IPS DF 4.7 (cell line): ENCODE measurements at regions not wholly inside any gene's neighbourhood (a gene's known extent, or its start where the extent isn't known, plus 50 kb on each side); places are given as distances from the start of the nearest gene placed in this dataset.
"Not testable (repeated sequence)": the region's sequence is repeated elsewhere in the genome, so short reads cannot be mapped to it uniquely, and the experiment has no call there.

ENCODE experiments used
- DNase-seq: peaks from one replicate; pipeline ENCODE4 v3.0.0-alpha.2; 2013; ENCODE audit warnings: low spot score; ENCODE audit errors: extremely low read depth

DNA sequence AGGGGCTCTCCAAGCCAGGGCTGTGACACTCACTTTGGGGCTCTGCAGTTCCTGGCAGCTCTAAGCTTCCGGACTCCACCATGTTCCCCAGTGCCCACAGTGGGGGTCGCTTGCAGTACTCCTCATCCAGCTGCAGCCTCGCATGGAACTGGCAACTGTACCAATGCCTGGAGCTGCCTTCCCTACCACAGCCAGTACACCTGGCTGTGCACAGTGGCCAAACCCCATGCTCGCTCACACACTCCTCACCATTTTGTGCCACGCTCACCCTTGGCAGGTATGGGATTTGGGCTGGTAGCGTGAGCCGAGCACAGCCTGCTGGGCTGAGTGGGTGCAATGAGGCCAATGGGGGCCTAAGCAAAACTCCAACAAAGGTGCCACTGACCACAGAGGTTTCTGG is 1369.9 kb downstream of the KCNT2 start:
- DNase-seq = no peak

DNA sequence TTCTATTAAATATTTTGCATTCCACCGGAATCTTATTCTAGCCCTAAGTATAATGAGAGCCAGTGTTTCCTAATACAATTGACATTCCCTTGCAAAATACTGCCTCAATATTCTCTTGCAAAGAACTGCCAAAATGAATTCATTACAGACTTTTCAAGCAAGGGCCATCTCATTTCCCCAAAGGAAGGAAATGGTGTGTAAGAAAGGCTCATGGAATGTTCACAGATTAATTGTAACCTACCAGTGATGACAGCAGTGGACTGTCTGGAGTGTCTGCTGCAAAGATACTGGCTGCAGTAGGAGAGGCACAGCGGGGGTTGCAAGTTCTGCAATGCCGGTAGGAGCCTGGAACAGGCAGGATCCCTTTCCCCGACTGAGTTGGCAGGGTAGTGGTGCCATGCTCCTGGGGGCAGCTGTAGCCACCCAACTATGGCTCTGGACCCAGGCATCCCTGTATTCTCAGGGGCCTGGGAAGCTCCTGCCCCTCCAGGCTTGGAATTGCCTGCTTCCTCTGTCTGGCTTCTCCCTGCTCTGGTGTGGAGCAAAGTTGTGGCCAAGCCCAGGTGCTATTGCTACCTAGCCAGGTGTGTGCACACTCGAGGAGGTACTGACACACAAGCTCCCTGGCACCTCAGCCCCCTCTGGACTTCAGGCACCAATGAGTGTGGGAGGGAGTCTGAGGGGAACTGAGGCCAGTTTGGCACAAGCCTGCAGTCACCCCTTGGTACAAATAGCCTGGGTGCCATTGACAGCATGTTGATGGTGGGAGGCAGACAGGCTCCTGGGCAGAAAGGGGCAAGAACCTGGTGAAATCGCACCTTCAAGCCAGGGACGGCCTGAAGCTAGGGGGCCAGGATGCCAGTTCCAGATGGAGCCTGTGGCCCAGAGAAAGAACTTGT is 1371.0 kb downstream of the KCNT2 start:
- DNase-seq = no peak

DNA sequence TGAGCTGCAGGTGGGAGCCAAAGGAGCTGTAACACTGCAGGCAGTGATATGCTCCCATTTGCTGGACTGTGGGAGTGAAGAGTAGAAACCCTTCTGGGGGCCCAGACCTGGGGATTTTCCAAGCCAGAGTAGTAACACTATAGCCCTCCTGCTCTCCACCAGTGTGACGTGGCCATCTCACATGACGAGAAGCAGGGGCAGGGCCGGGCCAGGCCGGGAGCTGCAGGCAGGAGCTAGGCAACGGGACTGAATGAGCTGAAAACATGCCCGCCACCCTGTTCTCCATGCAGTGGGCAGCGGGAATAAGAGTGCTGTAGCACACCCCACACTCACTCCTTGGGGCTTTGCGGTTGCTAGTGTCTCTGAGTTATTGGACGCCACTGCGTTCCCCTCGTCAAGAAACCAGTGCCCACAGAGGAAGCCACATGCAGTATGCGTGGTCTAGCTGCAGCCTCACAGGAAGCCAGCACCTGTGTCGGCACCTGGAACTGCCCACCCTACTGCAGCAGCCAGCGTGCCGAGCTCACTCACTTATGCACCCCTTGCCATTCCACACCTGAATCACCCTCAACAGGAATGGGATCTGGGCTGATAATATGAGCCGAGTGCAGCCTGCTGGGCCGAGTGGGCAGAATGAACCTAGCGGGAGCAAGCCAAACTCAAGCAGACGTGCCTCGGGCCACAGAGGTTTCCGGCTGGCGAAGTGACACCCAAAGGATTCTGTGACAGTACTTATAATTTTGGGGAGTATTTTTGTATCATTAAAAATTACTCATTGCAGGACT is 1389.6 kb downstream of the KCNT2 start:
- no peak for DNase-seq

DNA sequence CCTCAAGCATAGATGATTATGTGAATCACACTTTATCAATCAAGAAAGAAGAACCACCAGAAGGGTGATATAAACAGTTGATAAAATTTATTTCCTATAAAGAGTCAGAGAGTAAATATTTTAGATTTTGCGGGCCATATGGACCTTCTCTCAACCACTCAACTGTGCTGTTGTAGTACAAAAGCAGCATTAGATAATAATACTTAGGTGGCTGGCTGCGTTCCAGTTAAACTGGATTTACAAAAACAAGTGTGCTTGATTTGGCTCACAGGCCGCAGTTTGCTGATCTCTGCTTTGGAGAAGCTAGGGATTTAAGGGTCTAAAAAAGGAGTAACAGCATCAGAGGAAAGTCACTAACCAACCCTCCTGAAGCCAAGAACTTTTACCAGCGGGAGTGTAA is 1406.0 kb downstream of the KCNT2 start:
- no peak for DNase-seq

DNA sequence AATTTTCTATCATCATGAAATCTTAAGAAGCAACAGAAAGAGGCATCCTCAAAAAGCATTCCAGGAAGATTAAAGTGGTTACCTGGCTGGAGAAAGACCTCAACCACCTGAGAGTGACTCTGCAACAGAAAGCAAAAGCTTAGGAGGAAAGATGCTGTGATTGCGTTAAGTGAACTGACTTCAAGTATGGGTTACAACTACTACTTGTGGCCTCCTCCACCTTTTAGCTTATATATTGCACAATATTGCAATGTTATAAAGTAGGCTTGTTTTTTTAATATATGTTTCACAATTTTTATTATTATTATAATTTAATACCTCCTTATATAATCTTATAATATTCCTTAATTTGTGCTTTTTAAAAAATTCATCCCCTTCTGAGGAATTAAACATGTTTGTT is 1407.5 kb downstream of the KCNT2 start:
- no peak for DNase-seq

DNA sequence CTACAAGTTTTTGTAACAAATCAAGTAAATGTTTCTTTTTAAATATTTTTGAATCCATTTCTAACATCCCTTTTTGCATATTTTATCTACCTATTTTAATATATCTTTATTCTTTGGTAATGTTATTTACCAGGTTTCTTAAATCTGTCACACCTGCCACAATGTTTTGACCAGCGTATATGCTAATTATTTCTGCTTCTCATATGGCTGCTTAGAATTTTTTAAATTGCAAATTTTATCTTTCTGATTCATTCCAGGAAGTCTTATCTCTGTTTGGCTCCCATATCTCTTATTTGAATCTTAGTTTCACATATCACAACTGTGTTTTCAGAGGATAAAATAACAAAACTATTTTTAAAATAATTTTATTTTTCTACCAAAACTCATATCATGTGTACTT is 1411.1 kb downstream of the KCNT2 start:
- no peak for DNase-seq

DNA sequence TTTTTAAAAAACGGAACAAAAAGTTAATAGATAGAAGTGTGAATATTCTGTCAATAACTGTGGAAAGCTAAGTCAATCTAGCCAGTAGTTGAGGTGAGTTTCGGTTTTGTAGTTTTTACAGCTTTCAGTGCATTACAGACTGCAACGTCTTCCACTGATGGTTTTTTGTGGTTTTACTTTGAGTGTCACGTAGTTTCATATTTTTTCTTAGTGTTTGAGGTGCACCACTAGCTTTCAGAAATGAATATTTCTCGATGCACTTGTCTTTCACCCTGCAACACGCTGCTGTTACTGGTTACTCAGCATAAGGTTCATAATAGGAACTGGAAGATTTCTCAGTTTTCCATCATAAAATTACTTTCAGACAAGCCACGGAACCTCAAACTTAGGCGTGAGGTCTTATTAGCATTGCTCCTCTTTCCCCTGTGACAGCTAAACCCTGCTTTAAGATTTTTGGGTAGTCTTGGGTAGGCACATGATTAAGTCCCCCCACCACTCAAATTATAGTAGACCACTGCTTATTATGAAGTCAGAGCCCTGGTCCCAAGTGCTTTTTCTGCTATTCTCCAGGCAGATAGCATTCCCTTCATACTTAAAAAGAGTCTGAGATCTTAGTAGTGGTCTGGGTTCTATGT is 1412.7 kb downstream of the KCNT2 start:
- no peak for DNase-seq

DNA sequence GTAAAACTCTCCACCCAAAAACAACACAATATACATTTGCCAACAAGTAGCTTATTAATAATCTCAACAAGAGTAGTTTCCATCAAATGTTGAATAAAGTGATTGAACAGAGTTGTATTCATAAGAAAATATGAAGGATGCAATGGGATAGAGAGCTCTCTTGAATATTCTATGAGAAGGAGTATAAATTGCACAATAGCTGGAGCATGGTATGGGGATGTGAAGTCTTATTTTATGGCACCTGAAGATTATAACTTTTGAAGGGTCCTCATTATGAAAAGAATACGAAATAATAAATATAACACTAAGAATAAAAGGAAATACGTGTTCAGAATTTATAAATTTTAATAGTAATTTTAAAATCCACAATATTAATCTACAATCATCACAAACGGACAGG is 1415.1 kb downstream of the KCNT2 start:
- no peak for DNase-seq

DNA sequence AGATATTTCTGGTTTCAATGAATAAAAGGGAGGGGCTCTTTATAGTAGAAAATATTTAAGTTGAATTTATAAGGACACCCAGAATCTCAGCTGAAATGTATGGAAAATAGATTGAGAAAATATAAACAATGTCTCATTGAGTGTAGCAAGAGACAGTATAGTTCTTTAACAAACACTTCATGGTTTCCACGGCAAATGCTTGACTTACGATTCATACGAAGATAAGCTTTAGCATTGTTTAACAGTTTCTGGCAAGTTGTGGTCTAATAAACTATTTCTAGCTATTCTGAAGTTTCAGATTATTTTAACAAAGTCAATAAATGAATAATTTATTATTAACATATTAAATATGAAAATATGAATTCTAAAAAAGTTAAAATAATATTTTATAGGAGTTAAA is 1419.4 kb downstream of the KCNT2 start:
- no peak for DNase-seq

DNA sequence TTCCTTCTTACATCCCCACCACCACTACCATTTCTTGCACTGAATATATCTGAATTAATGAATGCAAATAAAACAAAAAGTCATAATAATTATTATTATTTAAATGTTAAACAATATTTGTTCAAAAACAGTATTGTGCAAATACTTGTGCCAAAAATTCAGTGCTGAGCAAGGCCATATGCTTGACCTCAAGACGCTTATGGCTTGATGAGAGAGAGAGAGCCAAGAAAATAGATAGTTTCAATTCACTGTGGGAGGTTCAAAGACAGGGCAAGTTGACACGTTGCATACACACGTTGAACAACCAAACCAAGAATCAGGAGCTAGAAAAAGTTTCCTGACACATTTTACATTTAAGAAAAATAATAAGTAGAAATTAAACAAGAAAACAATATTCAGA is 1421.7 kb downstream of the KCNT2 start:
- DNase-seq = no peak

DNA sequence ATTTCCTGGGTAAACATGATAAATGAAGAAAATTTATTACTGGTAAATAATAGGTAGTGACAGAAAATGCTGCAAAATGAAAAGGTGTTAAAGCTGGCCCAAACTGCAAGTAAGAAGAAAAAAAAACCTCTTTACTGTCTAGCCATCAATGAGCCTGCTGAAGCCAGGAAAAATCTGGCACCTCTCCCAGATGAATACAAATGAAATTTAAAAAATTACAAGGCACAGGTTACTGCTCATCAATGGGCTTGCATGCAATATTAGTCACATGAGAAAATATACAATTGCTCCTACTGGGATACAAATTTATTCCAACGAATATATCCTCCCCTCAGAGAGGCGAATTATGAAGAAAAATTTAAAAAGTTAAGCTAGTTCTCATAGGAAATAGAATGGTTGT is 1422.5 kb downstream of the KCNT2 start:
- no peak for DNase-seq

DNA sequence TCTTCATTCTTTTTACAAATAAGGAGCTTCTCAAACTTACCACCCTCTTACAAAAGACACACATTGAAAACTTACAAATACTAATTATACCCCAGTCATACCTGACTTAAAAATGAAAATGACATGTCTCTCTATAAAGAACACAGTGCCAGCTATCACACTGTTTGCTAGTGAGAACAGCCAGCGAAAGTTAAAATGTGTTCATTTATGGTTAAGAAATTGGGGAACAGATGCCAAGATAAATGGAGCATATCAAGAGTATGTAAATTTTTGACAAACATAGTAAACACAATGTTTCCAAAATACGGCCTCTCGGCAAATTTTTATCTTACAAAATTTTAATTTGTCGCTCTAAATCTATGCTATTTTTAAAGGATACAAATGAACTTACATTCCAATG is 1422.9 kb downstream of the KCNT2 start:
- DNase-seq = no peak

DNA sequence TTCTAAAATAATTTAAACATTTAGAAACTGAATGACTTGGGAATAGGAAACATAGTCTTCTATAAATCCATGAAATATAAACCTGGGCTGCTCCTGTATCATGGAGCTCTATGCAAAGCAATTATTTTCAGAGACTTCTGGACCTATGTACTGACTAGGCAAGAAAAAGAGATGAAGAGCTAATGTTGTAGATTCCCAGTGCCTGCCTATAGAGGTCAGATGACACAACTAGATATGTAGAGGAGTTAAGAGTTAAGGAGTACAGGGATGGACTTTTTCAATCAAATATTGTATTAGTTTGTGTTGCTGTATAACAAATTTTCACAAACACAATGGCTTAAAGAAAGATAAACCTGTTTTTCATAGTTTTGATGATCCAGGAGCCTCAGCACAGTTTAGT is 1434.5 kb downstream of the KCNT2 start:
- no peak for DNase-seq

DNA sequence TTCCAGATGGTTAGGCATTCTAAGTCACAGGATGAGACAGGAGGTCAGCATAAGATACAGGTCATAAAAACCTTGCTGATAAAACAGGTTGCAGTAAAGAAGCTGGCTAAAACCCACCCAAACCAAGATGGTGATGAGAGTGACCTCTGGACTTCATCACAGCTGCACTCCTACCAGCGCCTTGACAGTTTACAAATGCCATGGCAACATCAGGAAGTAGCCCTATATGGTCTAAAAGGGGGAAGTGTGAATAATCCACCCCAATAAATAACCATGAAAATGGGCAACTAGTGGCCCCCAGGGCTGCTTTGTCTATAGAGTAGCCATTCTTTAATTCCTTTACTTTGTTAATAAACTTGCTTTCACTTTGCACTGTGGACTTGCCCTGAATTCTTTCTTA is 1448.4 kb downstream of the KCNT2 start:
- DNase-seq = not testable (repeated sequence)

DNA sequence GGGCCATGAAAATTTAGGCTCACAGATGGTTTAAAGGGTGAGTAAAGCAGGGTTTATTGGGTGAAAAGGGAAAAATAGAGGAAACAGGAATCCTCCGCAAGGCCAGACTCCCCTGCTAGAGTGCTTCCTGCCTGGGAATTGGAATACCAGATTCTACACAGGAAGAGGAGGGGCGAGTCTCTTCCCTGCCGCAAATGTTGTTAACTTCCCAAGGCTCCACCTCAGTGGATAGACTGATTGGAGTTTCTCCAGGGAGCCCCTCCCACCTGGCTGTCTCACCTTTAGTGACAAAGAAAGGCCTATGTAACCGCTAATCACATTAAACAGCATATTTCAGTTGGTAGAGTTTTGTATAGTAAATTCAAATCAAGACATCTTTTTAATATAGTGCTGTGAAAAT is 1450.1 kb downstream of the KCNT2 start:
- no peak for DNase-seq

DNA sequence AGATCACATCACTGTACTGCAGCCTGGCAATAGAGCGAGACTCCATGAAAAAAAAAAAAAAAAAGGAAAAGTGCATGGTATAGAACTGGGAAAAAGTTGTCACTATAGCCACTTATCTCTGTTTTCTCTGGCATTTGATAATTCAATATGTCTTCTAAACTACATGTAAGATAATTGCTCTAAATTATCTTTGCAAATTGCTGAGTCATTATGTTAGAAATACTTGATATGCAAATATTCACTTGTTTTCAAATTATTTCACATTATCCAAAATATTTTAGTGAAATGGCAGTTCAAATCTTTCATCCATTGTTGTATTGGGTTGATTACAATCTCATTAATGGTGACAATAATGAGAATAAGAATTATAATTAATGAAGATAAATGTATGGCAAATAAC is 1455.1 kb downstream of the KCNT2 start:
- no peak for DNase-seq

DNA sequence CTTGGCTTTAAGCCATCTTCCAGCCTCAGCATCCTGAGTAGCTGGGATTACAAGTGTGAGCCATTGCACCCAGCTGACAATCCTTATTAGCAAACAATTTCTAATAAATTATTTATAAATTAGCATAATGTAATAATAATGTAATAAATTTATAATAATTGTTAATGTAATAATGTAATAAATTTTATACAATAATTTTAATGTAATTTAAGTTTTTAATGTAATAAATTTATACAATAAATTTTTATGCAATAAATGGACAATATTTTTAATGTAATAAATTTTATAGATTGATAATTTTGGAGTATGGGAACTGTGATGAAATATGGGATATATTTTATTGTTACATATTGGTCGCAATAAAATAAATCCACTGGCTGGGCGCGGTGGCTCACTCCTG is 1457.5 kb downstream of the KCNT2 start:
- DNase-seq = no peak

DNA sequence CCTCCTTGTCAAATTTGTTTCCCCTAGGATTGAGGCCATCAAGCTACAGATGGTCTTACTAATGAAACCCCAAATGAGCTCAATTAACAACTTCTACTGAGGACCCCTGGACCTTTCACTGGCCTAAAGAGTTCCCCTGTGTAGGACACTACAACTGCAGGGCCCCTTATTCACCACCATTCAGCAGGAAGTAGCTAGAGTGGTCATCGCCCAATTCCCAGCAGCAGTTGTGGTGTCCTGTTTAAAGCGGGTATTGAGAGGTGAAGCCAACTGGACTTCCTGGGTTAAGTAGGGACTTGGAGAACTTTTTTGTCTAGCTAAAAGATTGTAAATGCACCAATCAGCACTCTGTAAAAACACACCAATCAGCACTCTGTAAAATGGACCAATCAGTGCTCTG is 1466.9 kb downstream of the KCNT2 start:
- no peak for DNase-seq

DNA sequence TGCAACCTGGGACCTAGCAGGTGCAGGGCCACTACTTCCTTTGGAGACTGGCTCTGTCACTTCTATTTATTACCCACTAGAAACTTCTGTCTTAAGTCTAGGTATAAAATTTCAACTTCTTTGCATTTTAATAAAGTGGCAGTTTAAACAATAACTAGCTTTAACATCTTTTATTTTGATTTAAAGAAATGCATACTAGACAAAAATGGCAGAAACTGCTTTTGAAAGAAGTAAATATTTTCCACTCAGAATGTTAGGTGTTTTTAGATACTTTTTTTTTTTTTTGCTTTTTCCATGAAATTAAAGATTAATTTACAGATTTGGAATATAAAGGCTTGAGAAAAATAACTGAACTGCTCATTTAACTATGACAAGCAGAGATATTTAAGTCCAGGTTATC is 1477.6 kb downstream of the KCNT2 start:
- DNase-seq = no peak

DNA sequence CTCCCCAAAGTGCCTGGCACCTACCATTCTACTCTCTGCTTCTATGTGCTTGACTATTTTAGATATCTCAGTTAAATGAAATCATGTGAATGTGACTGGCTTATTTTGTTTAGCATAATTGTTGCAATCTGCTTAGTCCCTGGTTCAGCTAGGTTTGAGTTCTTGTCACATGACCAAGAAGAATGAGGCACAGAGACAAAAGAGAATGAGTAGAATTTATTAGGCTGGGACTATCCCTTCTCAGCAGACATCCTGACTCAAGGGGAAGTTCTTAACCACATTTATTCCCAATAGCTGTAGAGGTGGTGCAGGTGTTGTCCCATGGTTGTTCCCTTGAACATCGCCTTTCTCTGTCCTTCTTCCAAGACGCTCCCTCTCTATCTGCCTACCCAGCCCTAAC is 1485.7 kb downstream of the KCNT2 start:
- DNase-seq = no peak

DNA sequence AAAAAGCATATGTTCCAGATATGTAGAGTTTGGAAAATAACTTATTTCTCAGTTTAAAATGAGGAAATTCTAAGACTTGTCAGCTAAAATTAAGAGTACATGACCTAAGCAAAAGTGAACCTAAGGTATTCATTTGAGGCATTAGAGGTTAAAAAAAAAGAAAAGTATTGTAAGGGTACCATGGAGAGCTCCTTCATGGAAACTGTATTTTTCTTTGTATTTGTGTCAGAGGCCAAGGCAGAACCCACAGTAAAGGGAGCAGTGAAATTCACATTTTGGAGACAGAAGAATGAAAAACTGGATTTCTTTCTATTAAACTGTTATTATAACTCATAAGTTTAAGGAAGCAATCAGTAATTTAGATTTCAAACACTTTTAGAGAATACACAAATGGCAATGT is 1494.8 kb downstream of the KCNT2 start:
- no peak for DNase-seq

DNA sequence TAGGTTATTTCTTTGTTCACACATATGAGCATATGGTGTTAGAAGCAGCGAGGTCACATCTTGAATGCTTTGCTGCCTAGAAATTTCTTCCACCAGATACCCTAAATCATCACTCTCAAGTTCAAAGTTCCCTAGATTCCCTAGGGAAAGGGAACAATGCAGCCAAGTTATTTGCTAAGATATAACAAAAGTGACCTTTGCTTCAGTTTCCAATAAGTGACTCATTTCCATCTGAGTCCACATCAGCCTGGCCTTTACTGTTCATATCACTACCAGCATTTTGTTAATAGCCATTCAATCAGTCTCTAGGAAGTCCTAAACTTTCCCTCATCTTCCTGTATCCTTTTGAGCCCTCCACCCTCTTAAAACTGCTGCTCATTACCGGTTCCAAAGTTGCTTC is 1502.5 kb downstream of the KCNT2 start:
- no peak for DNase-seq
